Stomach (tissue), 4 donors: ENCODE measurements at regions not wholly inside any gene's neighbourhood (a gene's known extent, or its start where the extent isn't known, plus 50 kb on each side); places are given as distances from the start of the nearest gene placed in this dataset.

Experiments used
- CTCF ChIP-seq, 7 experiments: fragments of 450-650 bp in 4 of 7; fragments of 200-600 bp in 3 of 7; sonication (generic) in 3 of 7; IDR thresholded peaks; one replicate each; pipeline ENCODE4 v1.5.1; 2016 to 2019; ENCODE audit warnings: antibody characterized with exemption in 7 of 7, control low read depth in 2 of 7, mild to moderate bottlenecking in 1 of 7
- EP300 ChIP-seq: sonication (generic); formaldehyde crosslinking; IDR thresholded peaks from one replicate; pipeline ENCODE4 v1.6.1; 2017; ENCODE audit warnings: antibody characterized with exemption
- POLR2AphosphoS5 ChIP-seq, 3 donors: sonication (generic); formaldehyde crosslinking; IDR thresholded peaks; one replicate each; pipeline ENCODE4 v1.6.1; 2016; ENCODE audit warnings: antibody characterized with exemption in 3 of 3

GRCh38 chr1:38277646-38278045, 231.1 kb upstream of the POU3F1 start:
- no peak for TF ChIP-seq CTCF (IDR thresholded peaks at IDR 0.05)
- no peak for TF ChIP-seq EP300
- TF ChIP-seq POLR2AphosphoS5 (IDR thresholded peaks at IDR 0.05) = no peak
